WERI-Rb-1 (cell line): ENCODE measurements at regions not wholly inside any gene's neighbourhood (a gene's known extent, or its start where the extent isn't known, plus 50 kb on each side); places are given as distances from the start of the nearest gene placed in this dataset.
"Not testable (repeated sequence)": the region's sequence is repeated elsewhere in the genome, so short reads cannot be mapped to it uniquely, and the experiment has no call there.

ENCODE experiments used
- DNase-seq: peaks from one replicate; pipeline ENCODE4 v3.0.0-alpha.2; 2020
- H3K27ac ChIP-seq: fragments of 250-450 bp; sonication (Bioruptor Pico); 2 replicates; pipeline ENCODE4 v1.5.1; 2020; ENCODE audit warnings: mild to moderate bottlenecking, moderate library complexity
- H3K27me3 ChIP-seq: fragments of 250-450 bp; sonication (Bioruptor Pico); 2 replicates; pipeline ENCODE4 v1.5.1; 2021; ENCODE audit warnings: mild to moderate bottlenecking, low read depth, moderate library complexity; ENCODE audit not compliant: insufficient read depth, severe bottlenecking
- H3K36me3 ChIP-seq: fragments of 250-450 bp; sonication (Bioruptor Pico); 2 replicates; pipeline ENCODE4 v1.5.1; 2020; ENCODE audit warnings: mild to moderate bottlenecking, moderate library complexity
- H3K4me3 ChIP-seq: 2 replicates; pipeline ENCODE4 v1.5.1; 2011; ENCODE audit warnings: low read depth, mild to moderate bottlenecking, control low read depth, low read length
- H3K9me3 ChIP-seq: fragments of 250-450 bp; sonication (Bioruptor Pico); 2 replicates; pipeline ENCODE4 v1.5.1; 2021; ENCODE audit warnings: mild to moderate bottlenecking, moderate library complexity; ENCODE audit not compliant: severe bottlenecking
- CTCF ChIP-seq: IDR thresholded peaks from 2 replicates; pipeline ENCODE4 v1.5.1; 2011; ENCODE audit warnings: low read depth, mild to moderate bottlenecking, control low read depth, inconsistent platforms, low read length

DNA sequence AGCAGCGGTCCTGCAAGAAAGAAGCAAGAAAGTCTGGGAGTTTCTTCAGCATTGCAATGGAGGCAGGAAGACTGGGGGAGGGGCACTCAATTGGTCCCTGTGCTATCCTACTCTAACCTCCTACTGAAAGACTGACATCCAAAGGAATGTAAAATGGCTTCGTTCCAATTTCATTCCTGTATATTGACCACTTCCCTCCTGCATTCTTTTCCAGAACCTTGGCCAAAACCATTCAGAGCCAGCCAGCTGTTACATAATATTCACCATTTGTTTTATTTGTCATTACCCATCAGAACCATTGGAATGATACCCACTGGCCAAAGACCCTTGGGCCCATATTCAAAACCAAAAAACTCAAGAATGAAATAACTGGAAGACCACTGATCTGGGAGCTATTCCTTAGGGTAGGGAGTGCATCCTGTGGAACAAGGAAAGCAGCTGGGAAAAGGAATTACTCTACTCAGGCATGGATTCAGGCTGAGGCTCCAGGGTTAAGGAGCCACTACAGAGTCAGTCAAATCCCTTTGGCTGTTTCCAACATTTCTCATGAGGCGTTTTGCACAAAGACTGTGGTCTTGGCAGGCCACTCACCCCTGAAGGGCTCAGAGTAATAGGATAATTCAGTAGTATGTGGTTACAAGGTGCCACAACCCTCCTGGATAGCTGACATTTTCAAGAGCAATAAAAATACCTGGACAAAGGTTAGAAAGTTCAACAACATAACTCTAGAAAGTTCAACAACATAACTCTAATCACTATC lies 148.7 kb upstream of the SLC1A3 start:
- DNase-seq: no peak
- no peak overlapping the region for H3K27ac ChIP-seq
- H3K9me3 ChIP-seq: no peaks in the 10 kb centered on the region
- no peak overlapping the region for H3K4me3 ChIP-seq
- no peaks in the 10 kb centered on the region for H3K27me3 ChIP-seq
- no peak for TF ChIP-seq CTCF
- H3K36me3 ChIP-seq: no peaks in the 10 kb centered on the region

DNA sequence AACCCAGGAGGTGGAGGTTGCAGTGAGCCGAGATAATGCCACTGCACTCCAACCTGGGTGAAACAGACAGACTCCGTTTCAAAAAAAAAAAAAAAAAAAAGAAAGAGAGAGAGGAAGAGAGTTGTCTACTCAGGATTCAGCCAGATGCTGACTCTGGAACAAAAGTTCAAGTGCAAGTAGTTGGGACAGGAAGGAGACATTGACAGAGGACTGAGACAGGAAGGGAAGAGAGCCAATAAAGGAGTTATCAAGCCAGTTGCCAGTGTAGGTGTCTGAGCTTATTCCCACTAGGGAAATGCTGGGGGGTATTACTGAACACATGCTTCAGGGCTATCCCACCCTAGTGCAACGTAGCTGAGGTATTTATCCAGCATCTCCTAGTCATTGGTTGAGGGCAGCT lies 147.7 kb upstream of the SLC1A3 start:
- Histone ChIP-seq H3K27ac (no peak overlapping the region), H3K36me3 (no peaks in the 10 kb centered on the region), H3K27me3 (no peaks in the 10 kb centered on the region), H3K4me3 (no peak overlapping the region), H3K9me3 (no peaks in the 10 kb centered on the region)
- TF ChIP-seq CTCF: no peak
- no peak for DNase-seq

GRCh38 chr5:36459176-36460135 lies 146.9 kb upstream of the SLC1A3 start:
- Histone ChIP-seq H3K9me3 (no peaks in the 10 kb centered on the region), H3K4me3 (no peak overlapping the region), H3K27me3 (no peaks in the 10 kb centered on the region), H3K36me3 (no peaks in the 10 kb centered on the region), H3K27ac (no peak overlapping the region)
- peak; percentile 48 for TF ChIP-seq CTCF
- no peak for DNase-seq

DNA sequence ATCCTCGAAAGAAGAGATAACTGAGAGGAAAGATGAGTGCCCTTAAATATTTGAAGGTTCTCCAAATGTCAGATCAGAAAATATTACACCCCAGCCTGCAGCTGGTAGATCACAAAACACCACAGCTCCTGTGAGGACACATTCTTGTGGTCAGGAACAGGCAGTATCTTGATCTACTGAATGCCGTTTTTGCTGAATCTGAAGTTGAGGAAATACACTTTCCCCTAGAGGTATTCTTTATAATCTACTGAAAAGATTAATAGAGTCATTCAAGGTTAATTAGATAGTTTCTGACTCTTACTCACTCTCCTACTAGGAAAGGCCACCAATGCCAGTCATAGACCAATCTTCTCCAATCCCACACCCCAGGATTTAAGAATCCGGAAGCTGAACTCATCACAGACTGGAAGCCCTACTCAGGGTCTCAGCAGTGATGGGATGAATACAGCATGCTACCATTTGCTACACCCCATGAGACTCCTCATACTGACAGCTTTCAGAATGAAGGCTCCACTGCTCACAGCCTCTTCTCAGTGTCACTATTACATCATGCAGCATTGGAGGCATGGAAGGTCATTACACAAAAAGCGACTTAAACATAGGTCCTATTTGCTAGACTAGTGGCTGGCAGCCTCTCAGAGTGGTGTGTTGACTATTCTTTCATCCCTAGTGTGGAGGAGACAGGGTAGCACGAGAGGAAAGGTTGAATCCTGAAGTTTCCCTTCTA lies 143.9 kb upstream of the SLC1A3 start:
- H3K27me3 ChIP-seq: no peaks in the 10 kb centered on the region
- no peak for DNase-seq
- H3K27ac ChIP-seq: no peak overlapping the region
- no peak overlapping the region for H3K4me3 ChIP-seq
- TF ChIP-seq CTCF: no peak
- H3K36me3 ChIP-seq: no peaks in the 10 kb centered on the region
- H3K9me3 ChIP-seq: no peaks in the 10 kb centered on the region

GRCh38 chr5:36475942-36476341 lies 130.5 kb upstream of the SLC1A3 start:
- not testable (repeated sequence) for H3K27me3 ChIP-seq, H3K9me3 ChIP-seq, H3K36me3 ChIP-seq, DNase-seq, H3K27ac ChIP-seq, H3K4me3 ChIP-seq
